ENCODE measurements at regions not wholly inside any gene's neighbourhood (a gene's known extent, or its start where the extent isn't known, plus 50 kb on each side); places are given as distances from the start of the nearest gene placed in this dataset.

DNA sequence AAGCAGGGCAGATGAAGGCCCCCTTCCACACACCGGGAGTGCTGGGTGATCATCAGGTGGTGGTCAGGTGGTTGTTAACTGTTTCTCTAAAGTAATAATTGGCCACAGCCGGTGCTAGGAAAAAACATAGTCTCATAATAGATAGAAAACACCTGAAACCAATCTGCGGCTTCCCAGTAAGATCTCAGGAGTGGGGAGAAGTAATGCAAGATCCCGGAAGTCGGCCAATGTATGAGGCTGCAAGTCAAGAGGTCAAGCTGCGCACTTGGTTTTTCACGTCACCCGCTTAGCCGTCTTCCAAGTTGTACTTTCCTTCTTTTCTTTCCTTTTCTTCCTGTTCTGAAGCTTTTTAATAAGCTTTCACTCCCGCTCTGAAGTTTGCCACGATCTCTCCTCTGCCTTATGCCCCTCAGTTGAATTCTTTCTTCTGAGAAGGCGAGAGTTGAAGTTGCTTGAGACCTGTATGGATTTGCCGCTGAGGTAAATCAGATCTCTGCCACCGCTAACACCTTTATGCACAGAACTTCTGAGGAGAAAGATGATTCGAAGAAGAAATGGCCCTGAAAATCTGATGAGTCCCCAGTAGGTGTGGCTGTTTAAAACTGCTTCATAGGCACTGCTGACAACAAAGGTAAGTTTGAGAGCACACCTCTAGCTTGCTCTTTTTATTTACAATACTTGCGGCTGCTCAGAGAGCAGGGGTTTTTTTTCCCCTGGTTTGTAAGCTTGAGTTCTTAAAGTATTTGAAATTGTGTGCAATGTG is 406.6 kb downstream of the FAM170A start:
- TF ChIP-seq, protein P1, sequence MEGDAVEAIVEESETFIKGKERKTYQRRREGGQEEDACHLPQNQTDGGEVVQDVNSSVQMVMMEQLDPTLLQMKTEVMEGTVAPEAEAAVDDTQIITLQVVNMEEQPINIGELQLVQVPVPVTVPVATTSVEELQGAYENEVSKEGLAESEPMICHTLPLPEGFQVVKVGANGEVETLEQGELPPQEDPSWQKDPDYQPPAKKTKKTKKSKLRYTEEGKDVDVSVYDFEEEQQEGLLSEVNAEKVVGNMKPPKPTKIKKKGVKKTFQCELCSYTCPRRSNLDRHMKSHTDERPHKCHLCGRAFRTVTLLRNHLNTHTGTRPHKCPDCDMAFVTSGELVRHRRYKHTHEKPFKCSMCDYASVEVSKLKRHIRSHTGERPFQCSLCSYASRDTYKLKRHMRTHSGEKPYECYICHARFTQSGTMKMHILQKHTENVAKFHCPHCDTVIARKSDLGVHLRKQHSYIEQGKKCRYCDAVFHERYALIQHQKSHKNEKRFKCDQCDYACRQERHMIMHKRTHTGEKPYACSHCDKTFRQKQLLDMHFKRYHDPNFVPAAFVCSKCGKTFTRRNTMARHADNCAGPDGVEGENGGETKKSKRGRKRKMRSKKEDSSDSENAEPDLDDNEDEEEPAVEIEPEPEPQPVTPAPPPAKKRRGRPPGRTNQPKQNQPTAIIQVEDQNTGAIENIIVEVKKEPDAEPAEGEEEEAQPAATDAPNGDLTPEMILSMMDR (conservative IDR thresholded peaks at IDR 0.05 in 1 of 2, IDR thresholded peaks at IDR 0.05 in 1 of 2; ENCODE audit: low read depth in 1 of 2, low read length in 2 of 2): no peak
- TF ChIP-seq EZH2 (IDR thresholded peaks at IDR 0.05; ENCODE audit: low read length, missing control alignments): no peak
